PFSK-1 (cell line): ENCODE measurements at regions not wholly inside any gene's neighbourhood (a gene's known extent, or its start where the extent isn't known, plus 50 kb on each side); places are given as distances from the start of the nearest gene placed in this dataset.

Experiments
- FOXP2 ChIP-seq: optimal IDR thresholded peaks from 2 replicates; pipeline ENCODE3; 2011; ENCODE audit warnings: borderline replicate concordance, control low read depth, inconsistent platforms; ENCODE audit not compliant: insufficient read depth; ENCODE audit errors: extremely low read length, extremely low read depth
- POLR2AphosphoS5 ChIP-seq: IDR thresholded peaks from 2 replicates; pipeline ENCODE4 v1.6.1; 2012; ENCODE audit warnings: low read depth, mild to moderate bottlenecking, control low read depth, low read length, moderate library complexity
- SIN3A ChIP-seq: IDR thresholded peaks from 2 replicates; pipeline ENCODE4 v1.6.1; 2012; ENCODE audit warnings: mild to moderate bottlenecking, low read length, moderate library complexity, borderline replicate concordance; ENCODE audit not compliant: insufficient read depth
- TAF1 ChIP-seq: IDR thresholded peaks from 2 replicates; pipeline ENCODE4 v1.6.1; 2012; ENCODE audit warnings: low read length, control low read depth, borderline replicate concordance; ENCODE audit not compliant: insufficient read depth
- TF ChIP-seq, protein P1 (sequence below), 2 experiments: IDR thresholded peaks; 2 replicates each; pipeline versions ENCODE4 v1.6.1 to v1.8.0; 2011 to 2012; ENCODE audit warnings: low read depth in 2 of 2, low read length in 2 of 2, control low read depth in 1 of 2, inconsistent platforms in 1 of 2, mild to moderate bottlenecking in 1 of 2, moderate library complexity in 1 of 2; ENCODE audit not compliant: insufficient read depth in 1 of 2

- TF ChIP-seq, protein P1, sequence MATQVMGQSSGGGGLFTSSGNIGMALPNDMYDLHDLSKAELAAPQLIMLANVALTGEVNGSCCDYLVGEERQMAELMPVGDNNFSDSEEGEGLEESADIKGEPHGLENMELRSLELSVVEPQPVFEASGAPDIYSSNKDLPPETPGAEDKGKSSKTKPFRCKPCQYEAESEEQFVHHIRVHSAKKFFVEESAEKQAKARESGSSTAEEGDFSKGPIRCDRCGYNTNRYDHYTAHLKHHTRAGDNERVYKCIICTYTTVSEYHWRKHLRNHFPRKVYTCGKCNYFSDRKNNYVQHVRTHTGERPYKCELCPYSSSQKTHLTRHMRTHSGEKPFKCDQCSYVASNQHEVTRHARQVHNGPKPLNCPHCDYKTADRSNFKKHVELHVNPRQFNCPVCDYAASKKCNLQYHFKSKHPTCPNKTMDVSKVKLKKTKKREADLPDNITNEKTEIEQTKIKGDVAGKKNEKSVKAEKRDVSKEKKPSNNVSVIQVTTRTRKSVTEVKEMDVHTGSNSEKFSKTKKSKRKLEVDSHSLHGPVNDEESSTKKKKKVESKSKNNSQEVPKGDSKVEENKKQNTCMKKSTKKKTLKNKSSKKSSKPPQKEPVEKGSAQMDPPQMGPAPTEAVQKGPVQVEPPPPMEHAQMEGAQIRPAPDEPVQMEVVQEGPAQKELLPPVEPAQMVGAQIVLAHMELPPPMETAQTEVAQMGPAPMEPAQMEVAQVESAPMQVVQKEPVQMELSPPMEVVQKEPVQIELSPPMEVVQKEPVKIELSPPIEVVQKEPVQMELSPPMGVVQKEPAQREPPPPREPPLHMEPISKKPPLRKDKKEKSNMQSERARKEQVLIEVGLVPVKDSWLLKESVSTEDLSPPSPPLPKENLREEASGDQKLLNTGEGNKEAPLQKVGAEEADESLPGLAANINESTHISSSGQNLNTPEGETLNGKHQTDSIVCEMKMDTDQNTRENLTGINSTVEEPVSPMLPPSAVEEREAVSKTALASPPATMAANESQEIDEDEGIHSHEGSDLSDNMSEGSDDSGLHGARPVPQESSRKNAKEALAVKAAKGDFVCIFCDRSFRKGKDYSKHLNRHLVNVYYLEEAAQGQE (IDR thresholded peaks at IDR 0.05; ENCODE audit: insufficient read depth in 1 of 2, low read depth in 2 of 2, low read length in 2 of 2): no peak
- TF ChIP-seq SIN3A (no peak), POLR2AphosphoS5 (no peak), TAF1 (no peak), FOXP2 (no peak)
These were observed 153.2 kb downstream of the MAFB start for GRCh38 chr20:40535816-40536215.
